B cell (primary cell): ENCODE measurements at regions not wholly inside any gene's neighbourhood (a gene's known extent, or its start where the extent isn't known, plus 50 kb on each side); places are given as distances from the start of the nearest gene placed in this dataset.

ENCODE experiments used
- EZH2 ChIP-seq: IDR thresholded peaks from 2 replicates; pipeline ENCODE4 v1.6.1; 2012; ENCODE audit warnings: borderline replicate concordance, low read depth, mild to moderate bottlenecking, moderate library complexity, low read length; ENCODE audit not compliant: insufficient read depth, poor library complexity, severe bottlenecking
- TF ChIP-seq, protein P1 (sequence below): fragments of 200-600 bp; IDR thresholded peaks from one replicate; pipeline ENCODE4 v1.8.0; 2022; ENCODE audit warnings: antibody characterized with exemption, mild to moderate bottlenecking

DNA sequence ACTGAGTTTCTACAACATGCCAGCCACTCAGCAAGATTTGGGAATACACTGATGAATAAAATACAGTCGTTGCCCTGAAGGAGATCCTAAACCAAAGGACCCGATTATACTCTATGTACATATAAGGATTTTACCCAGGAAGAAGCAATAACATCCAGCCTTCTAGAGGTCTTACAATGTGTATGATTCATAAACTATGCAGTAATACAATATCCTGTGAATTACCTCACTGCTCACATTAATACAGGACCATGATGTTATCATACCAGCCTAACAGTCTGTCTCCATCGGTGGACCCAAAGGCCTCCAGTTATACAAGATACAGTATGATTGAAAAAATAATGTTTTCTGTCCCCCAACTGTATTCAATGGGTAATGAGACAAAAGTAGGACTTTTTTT is 310.5 kb upstream of the TRPM3 start:
- TF ChIP-seq, protein P1, sequence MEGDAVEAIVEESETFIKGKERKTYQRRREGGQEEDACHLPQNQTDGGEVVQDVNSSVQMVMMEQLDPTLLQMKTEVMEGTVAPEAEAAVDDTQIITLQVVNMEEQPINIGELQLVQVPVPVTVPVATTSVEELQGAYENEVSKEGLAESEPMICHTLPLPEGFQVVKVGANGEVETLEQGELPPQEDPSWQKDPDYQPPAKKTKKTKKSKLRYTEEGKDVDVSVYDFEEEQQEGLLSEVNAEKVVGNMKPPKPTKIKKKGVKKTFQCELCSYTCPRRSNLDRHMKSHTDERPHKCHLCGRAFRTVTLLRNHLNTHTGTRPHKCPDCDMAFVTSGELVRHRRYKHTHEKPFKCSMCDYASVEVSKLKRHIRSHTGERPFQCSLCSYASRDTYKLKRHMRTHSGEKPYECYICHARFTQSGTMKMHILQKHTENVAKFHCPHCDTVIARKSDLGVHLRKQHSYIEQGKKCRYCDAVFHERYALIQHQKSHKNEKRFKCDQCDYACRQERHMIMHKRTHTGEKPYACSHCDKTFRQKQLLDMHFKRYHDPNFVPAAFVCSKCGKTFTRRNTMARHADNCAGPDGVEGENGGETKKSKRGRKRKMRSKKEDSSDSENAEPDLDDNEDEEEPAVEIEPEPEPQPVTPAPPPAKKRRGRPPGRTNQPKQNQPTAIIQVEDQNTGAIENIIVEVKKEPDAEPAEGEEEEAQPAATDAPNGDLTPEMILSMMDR, result no peak
- TF ChIP-seq EZH2, result no peak
